Heart left ventricle (tissue), 16 donors: ENCODE measurements at regions not wholly inside any gene's neighbourhood (a gene's known extent, or its start where the extent isn't known, plus 50 kb on each side); places are given as distances from the start of the nearest gene placed in this dataset.

Experiments
- ATAC-seq, 4 donors: fragments of 200-7000 bp; cut with Tn5 transposase; one replicate each; pipeline ENCODE4 v1.9.1; 2020 to 2022; ENCODE audit warnings: moderate library complexity in 4 of 4, mild to moderate bottlenecking in 3 of 4, moderate number of reproducible peaks in 1 of 4
- DNase-seq, 5 donors: peaks; one replicate each; pipeline ENCODE4 v3.0.0-alpha.2; 2020
- H3K27ac ChIP-seq, 12 donors: fragments of 200-600 bp; sonication (generic) in 4 of 12; one replicate each; pipeline versions ENCODE4 v1.5.0 to v1.8.0; 2016 to 2022; ENCODE audit warnings: mild to moderate bottlenecking in 2 of 12
- H3K27me3 ChIP-seq, 9 donors: fragments of 200-600 bp; sonication (generic) in 2 of 9; one replicate each; pipeline versions ENCODE4 v1.5.1 to v1.8.0; 2016 to 2022; ENCODE audit warnings: mild to moderate bottlenecking in 3 of 9
- H3K36me3 ChIP-seq, 9 donors: fragments of 200-600 bp; sonication (generic) in 2 of 9; one replicate each; pipeline versions ENCODE4 v1.5.0 to v1.8.0; 2018 to 2022; ENCODE audit warnings: mild to moderate bottlenecking in 2 of 9
- H3K4me1 ChIP-seq, 12 donors: fragments of 200-600 bp; sonication (generic) in 4 of 12; one replicate each; pipeline versions ENCODE4 v1.5.0 to v1.8.0; 2016 to 2022; ENCODE audit warnings: mild to moderate bottlenecking in 3 of 12
- H3K4me3 ChIP-seq, 12 donors: fragments of 200-600 bp; sonication (generic) in 4 of 12; one replicate each; pipeline versions ENCODE4 v1.5.0 to v1.8.0; 2017 to 2022; ENCODE audit warnings: mild to moderate bottlenecking in 9 of 12, moderate library complexity in 4 of 12
- H3K9me3 ChIP-seq, 12 donors: fragments of 200-600 bp; sonication (generic) in 4 of 12; one replicate each; pipeline versions ENCODE4 v1.5.0 to v1.8.0; 2016 to 2022; ENCODE audit warnings: mild to moderate bottlenecking in 1 of 12
- POLR2A ChIP-seq, 2 donors: fragments of 450-650 bp; IDR thresholded peaks; one replicate each; pipeline ENCODE4 v1.6.1; 2017; ENCODE audit warnings: antibody characterized with exemption in 2 of 2, mild to moderate bottlenecking in 2 of 2, moderate library complexity in 2 of 2
- WGBS, 4 donors: extraction: QIAGEN DNeasy Blood & Tissue Kit in 2 of 4; methylation state at CpG; one replicate each; pipeline versions ENCODE4 v1.1.5 to v1.1.7; 2013 to 2018; 5-methylcytosine and 5-hydroxymethylcytosine counted together
- intact Hi-C, 10 donors: fragments of 100-400 bp; cut with DNase I; formaldehyde crosslinking; loops; one replicate each; pipeline versions ENCODE4 v1.11.1 to v1.14.2; 2022
- TF ChIP-seq, protein P1 (sequence below), 12 donors: fragments of 200-600 bp; sonication (generic) in 4 of 12; IDR thresholded peaks; one replicate each; pipeline versions ENCODE4 v1.5.0 to v1.8.0; 2018 to 2022; ENCODE audit warnings: antibody characterized with exemption in 12 of 12, mild to moderate bottlenecking in 5 of 12
- donor health status: ischemic (EF 13 %, LVEDD 7.1; RV severe dilation, severe dysfunction).
- donor health status: healthy with polysubstance abuse.
- donor health status: DM: no; HTN: yes; CAD: no.
- donor health status: DM: no; HTN: no; CAD: no.
- donor health status: ischemic (EF 25% LVEDD 6.9; RV normal size, moderate dysfunction).
- donor health status: ischemic (EF 25% LVEDD 5.7; RV mildly dilated, moderate dysfunction).
- donor health status: healthy.
- donor health status: DM: yes; HTN: yes; CAD: no.
- donor health status: ischemic (EF 35%, LVEDD 5.7; RV mildly dilated, moderate dysfunction).
- donor health status: nonischemic (EF 11% LVEDD 7.7; RV severe dilation, severe dysfunction).
- donor health status: DM: yes; HTN: yes; CAD: no.
- donor health status: PGD.
- donor health status: ischemic (EF 29% LVEDD 5.4; RV normal size, mild dysfunction).
- donor health status: nonischemic (EF 23%, LVEDD 6.1; RV moderate dilation, normal function).

DNA sequence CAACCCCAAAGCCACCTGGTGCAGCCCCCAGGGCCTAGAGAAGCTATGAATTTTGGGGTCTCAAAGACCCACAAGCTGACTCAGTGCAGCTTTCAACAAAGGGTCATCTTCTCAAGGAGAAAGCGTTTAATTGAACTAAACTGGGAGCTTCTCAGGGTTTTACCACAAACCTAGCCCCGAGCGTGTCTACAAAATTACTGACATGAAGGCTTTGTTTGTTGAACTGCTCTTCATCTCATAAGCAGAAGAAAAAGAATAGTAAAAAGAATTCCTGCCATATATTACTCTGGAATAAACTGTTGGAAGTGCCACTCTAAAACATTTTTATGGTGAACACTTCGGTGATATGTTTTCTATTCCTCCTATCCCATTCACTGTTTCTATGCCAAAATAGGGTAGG is 50.8 kb upstream of the INCENP start:
- Histone ChIP-seq H3K36me3 (no peaks in the 10 kb centered on the region), H3K4me1 (peaks cover 0 to 4% (median 0%) of the 10 kb centered on the region in 12 donors)
- 95 to 97% (median 96%) methylated on average over 4 of the region's 4 CpGs for WGBS, 4 donors

DNA sequence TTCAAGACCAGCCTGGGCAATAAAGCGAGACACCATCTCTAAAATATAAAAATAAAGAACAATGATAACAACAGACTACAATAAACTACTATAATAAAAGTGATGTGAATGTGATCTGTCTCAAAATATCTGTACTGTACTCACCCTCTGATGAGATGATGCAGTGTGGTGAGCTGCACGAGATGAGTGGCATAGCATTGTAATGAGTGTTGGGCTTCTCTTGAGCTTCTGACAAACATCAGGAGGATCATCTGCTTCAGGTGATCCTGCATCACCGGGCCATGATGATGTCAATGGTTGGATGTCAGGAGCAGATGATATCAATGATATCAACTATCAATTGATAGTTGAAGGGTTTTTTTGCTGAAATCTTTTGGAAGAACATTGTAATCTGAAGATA is 52.4 kb upstream of the INCENP start:
- intact Hi-C loops, result no loop called here
- no peak for TF ChIP-seq POLR2A (IDR thresholded peaks at IDR 0.05)
- TF ChIP-seq, protein P1, sequence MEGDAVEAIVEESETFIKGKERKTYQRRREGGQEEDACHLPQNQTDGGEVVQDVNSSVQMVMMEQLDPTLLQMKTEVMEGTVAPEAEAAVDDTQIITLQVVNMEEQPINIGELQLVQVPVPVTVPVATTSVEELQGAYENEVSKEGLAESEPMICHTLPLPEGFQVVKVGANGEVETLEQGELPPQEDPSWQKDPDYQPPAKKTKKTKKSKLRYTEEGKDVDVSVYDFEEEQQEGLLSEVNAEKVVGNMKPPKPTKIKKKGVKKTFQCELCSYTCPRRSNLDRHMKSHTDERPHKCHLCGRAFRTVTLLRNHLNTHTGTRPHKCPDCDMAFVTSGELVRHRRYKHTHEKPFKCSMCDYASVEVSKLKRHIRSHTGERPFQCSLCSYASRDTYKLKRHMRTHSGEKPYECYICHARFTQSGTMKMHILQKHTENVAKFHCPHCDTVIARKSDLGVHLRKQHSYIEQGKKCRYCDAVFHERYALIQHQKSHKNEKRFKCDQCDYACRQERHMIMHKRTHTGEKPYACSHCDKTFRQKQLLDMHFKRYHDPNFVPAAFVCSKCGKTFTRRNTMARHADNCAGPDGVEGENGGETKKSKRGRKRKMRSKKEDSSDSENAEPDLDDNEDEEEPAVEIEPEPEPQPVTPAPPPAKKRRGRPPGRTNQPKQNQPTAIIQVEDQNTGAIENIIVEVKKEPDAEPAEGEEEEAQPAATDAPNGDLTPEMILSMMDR (IDR thresholded peaks at IDR 0.05), result no peak
- Histone ChIP-seq H3K27ac (no peak overlapping the region), H3K4me1 (peaks cover 0 to 4% (median 0%) of the 10 kb centered on the region in 12 donors), H3K36me3 (no peaks in the 10 kb centered on the region), H3K9me3 (no peaks in the 10 kb centered on the region), H3K4me3 (no peak overlapping the region), H3K27me3 (no peaks in the 10 kb centered on the region)
- DNase-seq, result no peak
- WGBS, 4 donors, result 90 to 98% (median 96%) methylated on average over 3 of the region's 3 CpGs
- no peak for ATAC-seq

More for the DNA sequence above, 50.8 kb upstream of the INCENP start:
- intact Hi-C loops, result no loop called here
- no peak for TF ChIP-seq POLR2A (IDR thresholded peaks at IDR 0.05)
- TF ChIP-seq, protein P1 (IDR thresholded peaks at IDR 0.05), result no peak
- Histone ChIP-seq H3K27me3 (no peaks in the 10 kb centered on the region), H3K27ac (no peak overlapping the region), H3K4me3 (no peak overlapping the region), H3K9me3 (no peaks in the 10 kb centered on the region)
- DNase-seq, result no peak
- ATAC-seq, result no peak

DNA sequence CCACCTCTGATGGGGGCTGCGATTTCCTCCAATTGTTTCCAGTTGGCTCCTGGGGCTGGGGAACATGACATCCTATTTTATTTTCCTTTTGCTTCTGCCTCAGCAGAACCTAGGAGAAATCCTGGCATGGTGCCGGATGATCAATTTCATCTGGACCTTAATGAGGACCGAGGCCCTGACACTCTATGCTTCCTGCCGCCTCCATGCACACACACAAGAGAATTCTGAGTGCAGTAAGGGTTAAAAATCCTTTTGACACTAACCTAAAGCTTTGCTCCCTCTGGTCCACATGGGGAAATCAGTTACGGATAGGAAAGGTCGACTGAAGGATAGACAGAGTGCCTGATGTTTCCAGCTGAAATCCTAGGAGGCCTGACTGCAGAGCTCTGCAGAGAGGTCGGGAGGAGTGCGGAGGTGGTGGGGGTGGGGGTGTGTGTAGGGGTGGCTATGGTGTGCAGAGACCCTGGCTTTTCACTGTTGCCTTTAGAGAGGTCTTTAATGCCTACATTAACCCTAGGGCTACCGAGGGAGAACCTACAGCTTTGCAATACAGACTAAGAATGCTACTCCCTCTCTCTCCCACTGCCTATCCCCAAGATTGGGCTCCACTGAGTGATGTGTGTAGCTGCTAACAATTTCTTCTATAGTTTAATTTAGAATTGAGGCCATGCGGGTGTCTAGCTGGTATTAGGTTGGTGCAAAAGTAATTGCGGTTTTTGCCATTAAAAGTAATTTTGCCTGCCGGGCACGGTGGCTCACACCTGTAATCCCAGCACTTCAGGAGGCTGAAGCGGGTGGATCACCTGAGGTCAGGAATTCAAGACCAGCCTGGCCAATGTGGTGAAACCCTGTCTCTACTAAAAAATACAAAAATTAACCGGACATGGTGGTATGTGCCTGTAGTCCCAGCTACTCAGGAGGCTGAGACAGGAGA is 53.6 kb upstream of the INCENP start:
- Histone ChIP-seq H3K4me3 (no peak overlapping the region), H3K9me3 (no peaks in the 10 kb centered on the region), H3K27ac (no peak overlapping the region), H3K36me3 (no peaks in the 10 kb centered on the region), H3K27me3 (no peaks in the 10 kb centered on the region), H3K4me1 (peaks cover 0 to 4% (median 0%) of the 10 kb centered on the region in 12 donors)
- no peak for ATAC-seq
- WGBS, 4 donors, result 61 to 63% (median 62%) methylated on average over 15 of the region's 15 CpGs
- intact Hi-C loops, result no loop called here
- no peak for TF ChIP-seq POLR2A (IDR thresholded peaks at IDR 0.05)
- TF ChIP-seq, protein P1 (IDR thresholded peaks at IDR 0.05), result no peak
- DNase-seq, result no peak

GRCh38 chr11:62069374-62069773 is 54.4 kb upstream of the INCENP start:
- 81 to 89% (median 84%) methylated on average over 8 of the region's 8 CpGs for WGBS, 4 donors
- DNase-seq (no peak), ATAC-seq (no peak)
- Histone ChIP-seq H3K27me3 (no peaks in the 10 kb centered on the region), H3K27ac (no peak overlapping the region), H3K4me1 (peaks cover 0 to 4% (median 0%) of the 10 kb centered on the region in 12 donors), H3K9me3 (no peaks in the 10 kb centered on the region), H3K36me3 (no peaks in the 10 kb centered on the region), H3K4me3 (no peak overlapping the region)
- intact Hi-C loops, result no loop called here
- TF ChIP-seq, protein P1 (IDR thresholded peaks at IDR 0.05), result no peak
- TF ChIP-seq POLR2A (IDR thresholded peaks at IDR 0.05), result no peak
